Endothelial cell (in vitro differentiated cells): ENCODE measurements at regions not wholly inside any gene's neighbourhood (a gene's known extent, or its start where the extent isn't known, plus 50 kb on each side); places are given as distances from the start of the nearest gene placed in this dataset.

Experiments
- DNase-seq: peaks from one replicate; pipeline ENCODE4 v3.0.0; 2021; ENCODE audit warnings: low spot score
- H3K27ac Mint-ChIP-seq: one replicate; pipeline ENCODE4 v1.8.0; 2021; ENCODE audit warnings: mixed read lengths, inconsistent platforms; ENCODE audit not compliant: unreplicated experiment
- H3K27me3 Mint-ChIP-seq: one replicate; pipeline ENCODE4 v1.8.0; 2021; ENCODE audit warnings: mild to moderate bottlenecking, moderate library complexity, mixed read lengths, inconsistent platforms; ENCODE audit not compliant: unreplicated experiment
- H3K36me3 Mint-ChIP-seq: one replicate; pipeline ENCODE4 v1.8.0; 2021; ENCODE audit warnings: mild to moderate bottlenecking, low read depth, mixed read lengths, inconsistent platforms; ENCODE audit not compliant: unreplicated experiment
- H3K4me1 Mint-ChIP-seq: one replicate; pipeline ENCODE4 v1.8.0; 2021; ENCODE audit warnings: mild to moderate bottlenecking, mixed read lengths, inconsistent platforms; ENCODE audit not compliant: unreplicated experiment
- H3K4me3 Mint-ChIP-seq: one replicate; pipeline ENCODE4 v1.8.0; 2021; ENCODE audit warnings: mild to moderate bottlenecking, mixed read lengths, inconsistent platforms; ENCODE audit not compliant: unreplicated experiment
- H3K9me3 Mint-ChIP-seq: one replicate; pipeline ENCODE4 v1.8.0; 2021; ENCODE audit warnings: mixed read lengths, inconsistent platforms; ENCODE audit not compliant: unreplicated experiment
- TF ChIP-seq, protein P1 (sequence below): fragments of 200-600 bp; sonication (generic); IDR thresholded peaks from one replicate; pipeline ENCODE4 v1.5.0; 2021; ENCODE audit warnings: antibody characterized with exemption; ENCODE audit not compliant: unreplicated experiment

DNA sequence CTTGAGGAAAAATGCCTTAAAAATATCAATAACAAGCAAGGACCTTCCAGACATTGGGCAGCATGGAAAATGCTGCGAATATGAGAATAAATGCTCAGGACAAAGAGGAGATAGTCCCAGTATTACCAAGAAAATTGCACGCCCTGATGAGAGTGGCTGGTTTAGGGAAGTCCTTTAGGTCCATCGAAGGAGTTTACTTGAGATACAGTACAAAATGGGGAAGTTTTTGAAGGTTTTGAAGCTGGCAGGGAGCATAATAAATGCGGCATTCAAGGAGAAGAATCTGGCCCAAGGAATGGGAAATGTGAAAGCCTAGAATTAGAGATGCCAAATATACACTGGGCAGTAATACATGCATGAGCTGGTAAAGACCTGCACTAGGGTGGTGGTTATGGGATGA, 90.2 kb upstream of the SPATS2L start:
- Mint-ChIP-seq H3K27me3 (peaks cover 2% of the 10 kb centered on the region), H3K9me3 (no peaks in the 10 kb centered on the region), H3K27ac (no peak overlapping the region), H3K4me3 (no peak overlapping the region), H3K36me3 (no peaks in the 10 kb centered on the region), H3K4me1 (peaks cover 6% of the 10 kb centered on the region)
- no peak for DNase-seq
- TF ChIP-seq, protein P1, sequence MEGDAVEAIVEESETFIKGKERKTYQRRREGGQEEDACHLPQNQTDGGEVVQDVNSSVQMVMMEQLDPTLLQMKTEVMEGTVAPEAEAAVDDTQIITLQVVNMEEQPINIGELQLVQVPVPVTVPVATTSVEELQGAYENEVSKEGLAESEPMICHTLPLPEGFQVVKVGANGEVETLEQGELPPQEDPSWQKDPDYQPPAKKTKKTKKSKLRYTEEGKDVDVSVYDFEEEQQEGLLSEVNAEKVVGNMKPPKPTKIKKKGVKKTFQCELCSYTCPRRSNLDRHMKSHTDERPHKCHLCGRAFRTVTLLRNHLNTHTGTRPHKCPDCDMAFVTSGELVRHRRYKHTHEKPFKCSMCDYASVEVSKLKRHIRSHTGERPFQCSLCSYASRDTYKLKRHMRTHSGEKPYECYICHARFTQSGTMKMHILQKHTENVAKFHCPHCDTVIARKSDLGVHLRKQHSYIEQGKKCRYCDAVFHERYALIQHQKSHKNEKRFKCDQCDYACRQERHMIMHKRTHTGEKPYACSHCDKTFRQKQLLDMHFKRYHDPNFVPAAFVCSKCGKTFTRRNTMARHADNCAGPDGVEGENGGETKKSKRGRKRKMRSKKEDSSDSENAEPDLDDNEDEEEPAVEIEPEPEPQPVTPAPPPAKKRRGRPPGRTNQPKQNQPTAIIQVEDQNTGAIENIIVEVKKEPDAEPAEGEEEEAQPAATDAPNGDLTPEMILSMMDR = no peak

DNA sequence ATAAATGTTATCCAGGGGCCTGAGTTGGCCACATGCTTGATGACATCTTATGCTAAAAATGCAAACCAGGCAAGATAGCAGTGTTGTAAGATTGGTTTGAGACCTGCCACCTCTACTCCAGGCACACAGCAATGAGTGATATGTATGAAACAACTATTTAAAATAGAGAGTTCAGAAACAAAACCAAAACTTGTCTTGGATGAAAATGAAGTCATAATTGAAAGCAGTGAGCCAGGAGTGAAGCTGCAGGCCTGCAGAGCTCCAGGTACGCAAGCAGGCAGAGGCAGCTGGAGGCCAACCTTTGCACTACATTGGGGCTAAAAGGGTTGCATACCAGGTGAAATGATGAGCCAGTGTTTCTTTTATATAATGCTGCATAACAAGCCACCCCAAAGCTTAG, 89.2 kb upstream of the SPATS2L start:
- Mint-ChIP-seq H3K27me3 (peaks cover 2% of the 10 kb centered on the region), H3K4me3 (no peak overlapping the region), H3K4me1 (no peaks in the 10 kb centered on the region), H3K36me3 (no peaks in the 10 kb centered on the region), H3K27ac (no peak overlapping the region), H3K9me3 (no peaks in the 10 kb centered on the region)
- no peak for DNase-seq
- TF ChIP-seq, protein P1 = no peak

DNA sequence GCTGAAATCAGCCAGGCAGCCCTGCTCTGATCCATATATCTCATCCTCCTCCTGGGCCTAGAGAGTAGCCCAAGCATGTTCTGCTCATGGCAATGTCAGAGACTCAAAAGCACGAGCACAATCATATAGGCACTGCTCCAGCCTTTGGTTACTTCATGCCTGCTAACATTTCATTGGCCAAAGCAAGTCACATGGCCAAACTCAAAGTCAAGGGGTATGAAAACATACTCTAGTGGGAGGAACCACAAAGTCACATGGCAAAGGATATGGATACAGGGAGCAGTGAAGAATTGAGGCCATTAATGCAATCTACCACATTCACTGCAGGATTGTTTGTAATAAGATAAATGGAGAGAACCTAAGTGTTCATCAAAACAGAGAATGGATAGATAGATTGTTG, 87.8 kb upstream of the SPATS2L start:
- H3K4me1 Mint-ChIP-seq = peaks cover 3% of the 10 kb centered on the region
- H3K36me3 Mint-ChIP-seq = no peaks in the 10 kb centered on the region
- DNase-seq = no peak
- no peaks in the 10 kb centered on the region for H3K27me3 Mint-ChIP-seq
- TF ChIP-seq, protein P1 = no peak
- H3K9me3 Mint-ChIP-seq = no peaks in the 10 kb centered on the region
- H3K27ac Mint-ChIP-seq = no peak overlapping the region
- H3K4me3 Mint-ChIP-seq = no peak overlapping the region

DNA sequence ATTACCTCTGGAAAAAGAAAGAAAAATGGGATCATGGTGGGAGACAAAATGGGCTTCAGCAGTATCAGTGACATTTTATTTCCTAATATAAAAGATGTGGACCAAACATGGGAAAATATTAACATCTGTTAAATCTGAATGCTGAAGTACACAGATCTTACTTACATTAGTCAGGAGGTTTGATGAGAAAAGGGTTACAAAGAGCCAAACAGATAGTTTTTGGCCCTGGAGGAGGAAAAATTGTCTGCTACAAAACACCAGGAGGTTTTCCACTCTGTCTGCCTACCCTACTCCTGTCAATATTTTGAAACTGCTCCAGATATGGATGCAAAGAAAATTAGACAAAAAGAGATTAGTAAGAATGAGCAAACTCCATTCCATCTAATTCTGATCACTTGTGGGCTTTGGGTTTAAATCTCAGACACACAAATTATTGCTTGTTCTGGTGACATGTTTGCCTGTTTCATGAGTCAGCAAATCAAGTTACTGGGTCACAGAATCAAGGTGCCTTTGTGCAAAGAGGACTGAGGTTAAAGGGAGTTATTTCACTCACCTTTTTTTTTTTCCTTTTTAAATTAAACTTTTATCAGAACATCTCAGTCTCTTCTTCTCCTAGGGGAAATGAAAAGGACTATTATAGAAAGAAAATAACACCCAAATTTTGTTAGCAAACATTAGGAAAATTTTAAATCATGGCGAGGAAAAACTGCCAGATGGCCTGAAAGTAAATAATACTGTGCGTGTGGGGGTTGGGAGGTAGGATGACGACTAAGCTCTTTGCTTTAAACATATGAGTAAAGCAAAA, 87.0 kb upstream of the SPATS2L start:
- DNase-seq = no peak
- H3K4me1 Mint-ChIP-seq = peaks cover 5% of the 10 kb centered on the region
- H3K36me3 Mint-ChIP-seq = no peaks in the 10 kb centered on the region
- H3K27me3 Mint-ChIP-seq = no peaks in the 10 kb centered on the region
- TF ChIP-seq, protein P1 = no peak
- H3K4me3 Mint-ChIP-seq = no peak overlapping the region
- no peaks in the 10 kb centered on the region for H3K9me3 Mint-ChIP-seq
- H3K27ac Mint-ChIP-seq = no peak overlapping the region

DNA sequence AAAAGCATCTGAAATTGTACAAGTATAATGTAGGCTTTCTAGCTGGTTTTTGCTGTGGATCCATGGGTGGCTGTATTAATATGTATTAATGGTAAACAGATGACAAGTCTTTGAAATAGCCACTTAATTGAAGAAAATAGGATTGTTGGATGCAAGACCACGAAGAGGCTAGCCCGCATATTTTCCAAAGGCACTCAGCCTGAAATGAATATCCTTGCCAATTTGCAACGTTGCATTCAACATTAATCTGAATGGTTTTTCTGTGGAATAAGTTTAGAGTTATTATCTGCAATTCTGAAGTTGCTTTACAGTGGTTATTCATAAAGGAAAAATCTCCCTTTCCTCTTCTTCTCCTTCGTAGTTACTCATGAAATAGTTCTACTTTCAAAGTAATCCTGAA, 86.2 kb upstream of the SPATS2L start:
- H3K9me3 Mint-ChIP-seq = no peaks in the 10 kb centered on the region
- no peak overlapping the region for H3K27ac Mint-ChIP-seq
- no peak for DNase-seq
- peaks cover 5% of the 10 kb centered on the region for H3K4me1 Mint-ChIP-seq
- TF ChIP-seq, protein P1 = no peak
- no peaks in the 10 kb centered on the region for H3K36me3 Mint-ChIP-seq
- no peak overlapping the region for H3K4me3 Mint-ChIP-seq
- H3K27me3 Mint-ChIP-seq = no peaks in the 10 kb centered on the region
